ENCODE measurements at regions not wholly inside any gene's neighbourhood (a gene's known extent, or its start where the extent isn't known, plus 50 kb on each side); places are given as distances from the start of the nearest gene placed in this dataset.

GRCh38 chr5:33339413-33339812, 101.4 kb upstream of the TARS1 start:
- Histone ChIP-seq H2AFZ (ENCODE audit: low read length) (no peak overlapping the region), H3K9ac (ENCODE audit: insufficient read depth, low read depth, low read length) (no peak overlapping the region), H3K4me3 (replicated peaks in 1 of 3; ENCODE audit: insufficient read depth in 1 of 3, low read depth in 2 of 3, low read length in 3 of 3) (no peak overlapping the region), H4K20me1 (ENCODE audit: insufficient read depth, low read length) (no peaks in the 10 kb centered on the region), H3K79me2 (ENCODE audit: insufficient read depth, low read length) (no peaks in the 10 kb centered on the region), H3K9me3 (ENCODE audit: low read length) (no peaks in the 10 kb centered on the region), H3K27ac (ENCODE audit: extremely low read length, insufficient read depth, low read length) (no peak overlapping the region), H3K4me2 (ENCODE audit: low read depth, low read length) (no peak overlapping the region), H3K4me1 (ENCODE audit: insufficient read depth, low read length) (no peaks in the 10 kb centered on the region), H3K27me3 (ENCODE audit: control insufficient read depth in 1 of 2, insufficient read depth in 2 of 2, low read length in 2 of 2) (no peaks in the 10 kb centered on the region), H3K36me3 (replicated peaks in 1 of 2; ENCODE audit: control insufficient read depth in 1 of 2, insufficient read depth in 2 of 2, low read length in 2 of 2) (no peaks in the 10 kb centered on the region)
- no peak for TF ChIP-seq ZNF614 (CRISPR knock-in tag; IDR thresholded peaks at IDR 0.05; ENCODE audit: borderline replicate concordance)
- no peak for TF ChIP-seq ZFP36 (IDR thresholded peaks at IDR 0.05; ENCODE audit: borderline replicate concordance, low read depth, low read length, partially characterized antibody)
- TF ChIP-seq ZNF281 (CRISPR knock-in tag; IDR thresholded peaks at IDR 0.05; ENCODE audit: borderline replicate concordance), result no peak
- no peak for TF ChIP-seq HNF1B (CRISPR knock-in tag; IDR thresholded peaks at IDR 0.05)
- no peak for TF ChIP-seq ZNF883 (CRISPR knock-in tag; IDR thresholded peaks at IDR 0.05; ENCODE audit: not compliant biosample characterization)
- no peak for TF ChIP-seq CTCF (CRISPR knock-in tag; IDR thresholded peaks at IDR 0.05)
- TF ChIP-seq XBP1 (CRISPR knock-in tag; IDR thresholded peaks at IDR 0.05), result no peak
- TF ChIP-seq CCAR2 (optimal IDR thresholded peaks at IDR 0.05; ENCODE audit: low read depth, low read length), result no peak
- TF ChIP-seq ZNF589 (CRISPR knock-in tag; conservative IDR thresholded peaks at IDR 0.05), result no peak
- TF ChIP-seq ZNF547 (CRISPR knock-in tag; IDR thresholded peaks at IDR 0.05), result no peak
- no peak for TF ChIP-seq FOXP4 (CRISPR knock-in tag; IDR thresholded peaks at IDR 0.05)
- no TSS peak for BruUV-seq (replicated peaks)
- POLR2A ChIA-PET, result no interaction called here
- in situ Hi-C loops (cut with HindIII; ENCODE audit: extremely low pct_ligation_motif_present, low pct_unique_long_range_greater_than_20kb), result no loop called here
- intact Hi-C loops (cut with micrococcal nuclease; ENCODE audit: unreplicated experiment), result no loop called here
- ATAC-seq, result no peak
- CTCF ChIA-PET (ENCODE audit: low intra/inter-chr PET ratio, low total read pairs), result no interaction called here
- no peak for FAIRE-seq
- DNase-seq (ENCODE audit: low spot score), result no peak
